Upper lobe of left lung (tissue), 4 donors: ENCODE measurements at regions not wholly inside any gene's neighbourhood (a gene's known extent, or its start where the extent isn't known, plus 50 kb on each side); places are given as distances from the start of the nearest gene placed in this dataset.

ENCODE experiments used
- EP300 ChIP-seq, 4 donors: sonication (generic); formaldehyde crosslinking; IDR thresholded peaks; one replicate each; pipeline ENCODE4 v1.5.1; 2017; ENCODE audit warnings: antibody characterized with exemption in 4 of 4, control low read depth in 2 of 4
- POLR2A ChIP-seq, 4 donors: fragments of 450-650 bp; IDR thresholded peaks; one replicate each; pipeline ENCODE4 v1.5.1; 2016 to 2017; ENCODE audit warnings: antibody characterized with exemption in 4 of 4, mild to moderate bottlenecking in 2 of 4
- TF ChIP-seq, protein P1 (sequence below), 6 experiments: fragments of 450-650 bp in 4 of 6; fragments of 200-600 bp in 2 of 6; sonication (generic) in 2 of 6; IDR thresholded peaks; one replicate each; pipeline ENCODE4 v1.5.1; 2016 to 2019; ENCODE audit warnings: antibody characterized with exemption in 6 of 6

DNA sequence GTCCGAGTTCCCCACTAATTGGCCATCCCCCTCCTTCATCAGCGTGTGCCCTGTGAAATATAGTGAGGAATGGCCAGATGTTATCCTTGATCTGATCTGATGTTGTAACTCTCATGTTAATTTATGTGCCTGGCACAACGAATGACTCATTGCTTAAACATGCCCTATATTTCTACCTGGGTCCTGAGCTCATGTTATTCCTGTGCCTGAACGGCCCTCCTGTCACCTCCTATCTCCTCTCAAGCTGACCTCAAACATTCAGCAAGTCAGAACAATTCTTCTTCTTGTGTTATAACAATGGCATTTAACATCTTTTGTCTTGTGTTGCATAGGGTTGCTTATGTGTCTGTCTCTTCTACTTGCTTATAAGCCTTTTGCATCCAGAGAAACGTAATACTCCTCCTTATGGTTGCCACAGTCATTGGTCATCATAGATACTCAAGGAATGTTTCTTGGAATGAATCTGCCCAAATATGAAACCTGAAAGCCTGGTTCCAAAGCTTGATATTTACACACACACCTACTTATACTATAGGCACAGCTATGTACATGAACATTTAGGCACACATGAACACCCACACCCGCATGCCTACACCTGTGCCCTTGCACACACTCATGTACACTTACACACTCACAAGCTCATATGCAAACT lies 80.2 kb upstream of the PHLPP1 start:
- TF ChIP-seq, protein P1, sequence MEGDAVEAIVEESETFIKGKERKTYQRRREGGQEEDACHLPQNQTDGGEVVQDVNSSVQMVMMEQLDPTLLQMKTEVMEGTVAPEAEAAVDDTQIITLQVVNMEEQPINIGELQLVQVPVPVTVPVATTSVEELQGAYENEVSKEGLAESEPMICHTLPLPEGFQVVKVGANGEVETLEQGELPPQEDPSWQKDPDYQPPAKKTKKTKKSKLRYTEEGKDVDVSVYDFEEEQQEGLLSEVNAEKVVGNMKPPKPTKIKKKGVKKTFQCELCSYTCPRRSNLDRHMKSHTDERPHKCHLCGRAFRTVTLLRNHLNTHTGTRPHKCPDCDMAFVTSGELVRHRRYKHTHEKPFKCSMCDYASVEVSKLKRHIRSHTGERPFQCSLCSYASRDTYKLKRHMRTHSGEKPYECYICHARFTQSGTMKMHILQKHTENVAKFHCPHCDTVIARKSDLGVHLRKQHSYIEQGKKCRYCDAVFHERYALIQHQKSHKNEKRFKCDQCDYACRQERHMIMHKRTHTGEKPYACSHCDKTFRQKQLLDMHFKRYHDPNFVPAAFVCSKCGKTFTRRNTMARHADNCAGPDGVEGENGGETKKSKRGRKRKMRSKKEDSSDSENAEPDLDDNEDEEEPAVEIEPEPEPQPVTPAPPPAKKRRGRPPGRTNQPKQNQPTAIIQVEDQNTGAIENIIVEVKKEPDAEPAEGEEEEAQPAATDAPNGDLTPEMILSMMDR (IDR thresholded peaks at IDR 0.05), result no peak
- TF ChIP-seq EP300 (IDR thresholded peaks at IDR 0.05), result no peak
- no peak for TF ChIP-seq POLR2A (IDR thresholded peaks at IDR 0.05)
